GM18520 (cell line): ENCODE measurements at regions not wholly inside any gene's neighbourhood (a gene's known extent, or its start where the extent isn't known, plus 50 kb on each side); places are given as distances from the start of the nearest gene placed in this dataset.
"Not testable (repeated sequence)": the region's sequence is repeated elsewhere in the genome, so short reads cannot be mapped to it uniquely, and the experiment has no call there.

ENCODE experiments used
- ATAC-seq: cut with Tn5 transposase; IDR thresholded peaks from one replicate; pipeline ENCODE4 v1.9.1; 2021; ENCODE audit not compliant: unreplicated experiment

GRCh38 chr9:100794738-100795269, 216.9 kb downstream of the CAVIN4 start:
- no peak for ATAC-seq

DNA sequence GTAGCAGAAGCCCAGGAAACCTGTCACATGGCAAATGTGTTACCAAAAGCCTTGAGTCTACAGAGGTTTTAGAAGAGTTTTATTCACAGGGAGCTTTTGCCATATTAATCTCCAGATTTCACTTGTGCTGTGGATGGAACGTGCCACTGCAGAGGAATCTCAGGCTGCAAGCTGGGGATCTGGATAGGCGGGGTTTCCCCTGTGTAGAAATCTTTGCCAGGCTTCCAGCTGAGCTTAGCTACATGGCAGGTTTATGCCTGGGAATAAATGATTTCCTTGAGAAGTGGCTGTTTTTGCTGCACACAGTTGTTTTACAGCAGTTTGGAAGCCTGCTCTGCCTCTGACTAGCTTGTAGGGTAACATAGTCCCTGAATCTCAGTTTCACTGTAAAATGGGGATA, 224.6 kb upstream of the PLPPR1 start:
- ATAC-seq: no peak

- no peak for ATAC-seq
These were observed 216.9 kb upstream of the PLPPR1 start for GRCh38 chr9:100811643-100812042.

- no peak for ATAC-seq
These were observed 214.7 kb upstream of the PLPPR1 start for GRCh38 chr9:100813871-100814270.

DNA sequence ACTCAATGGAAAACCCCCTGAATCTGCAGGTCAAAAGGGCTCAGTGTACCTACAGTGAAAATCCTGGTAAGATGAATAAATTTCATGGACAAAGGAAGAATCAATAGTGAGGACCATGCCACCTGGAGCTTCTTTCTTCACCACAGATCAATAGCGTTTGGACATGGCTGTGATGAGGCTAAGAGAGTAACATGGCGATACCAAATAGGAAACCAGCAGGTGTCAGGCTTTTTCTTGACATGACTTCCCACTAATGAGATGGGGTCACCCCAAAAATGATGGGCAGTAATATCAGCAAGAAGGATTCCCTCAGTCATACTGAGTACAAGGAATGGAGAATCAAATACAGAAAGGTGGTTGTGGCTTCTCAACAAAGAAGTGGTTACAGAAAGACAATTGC, 208.5 kb upstream of the PLPPR1 start:
- ATAC-seq: no peak

GRCh38 chr9:100833035-100833434, 195.5 kb upstream of the PLPPR1 start:
- not testable (repeated sequence) for ATAC-seq

- ATAC-seq: no peak
These were observed 189.7 kb upstream of the PLPPR1 start for GRCh38 chr9:100838857-100839256.

GRCh38 chr9:100848726-100849125, 179.8 kb upstream of the PLPPR1 start:
- ATAC-seq: no peak

DNA sequence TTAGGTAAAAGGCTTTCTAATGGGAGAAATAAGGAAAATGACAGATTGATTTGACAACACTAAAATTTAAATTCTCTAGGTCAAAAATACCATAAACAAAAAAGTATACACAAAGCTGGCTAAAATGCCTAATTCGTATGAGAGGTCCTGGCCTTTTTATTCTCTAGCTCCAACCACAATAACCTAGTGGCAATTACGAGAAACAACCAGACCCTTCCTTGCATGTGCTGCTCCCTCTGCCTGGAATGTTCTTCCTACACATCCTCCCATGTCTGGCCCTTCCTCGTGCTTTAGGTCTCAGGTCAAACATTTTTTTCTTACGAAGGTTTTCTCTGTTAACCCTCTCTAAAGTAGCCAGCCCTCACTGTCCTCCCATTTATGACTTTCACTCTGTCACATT, 176.4 kb upstream of the PLPPR1 start:
- no peak for ATAC-seq

- no peak for ATAC-seq
These were observed 172.3 kb upstream of the PLPPR1 start for GRCh38 chr9:100856238-100856637.

DNA sequence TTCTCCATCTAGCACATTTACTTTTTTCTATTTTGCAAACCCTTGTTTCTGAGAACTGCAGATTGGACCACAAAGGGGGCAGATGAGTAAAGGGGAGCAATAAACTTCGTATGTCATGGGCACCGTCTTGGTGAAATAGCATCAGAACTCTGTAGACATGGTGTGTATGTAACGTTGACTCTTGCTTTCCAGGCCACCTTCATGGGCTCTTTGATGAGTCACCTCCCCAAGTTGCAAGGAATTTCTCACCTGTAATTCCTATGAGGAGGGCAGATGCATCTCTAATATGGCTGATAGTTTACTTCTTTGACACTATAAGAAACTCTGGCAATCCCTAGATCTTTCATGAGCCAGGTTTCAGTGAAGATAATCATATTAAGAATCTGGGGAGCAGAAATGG, 163.4 kb upstream of the PLPPR1 start:
- no peak for ATAC-seq

GRCh38 chr9:100865648-100866047, 162.9 kb upstream of the PLPPR1 start:
- ATAC-seq: no peak

DNA sequence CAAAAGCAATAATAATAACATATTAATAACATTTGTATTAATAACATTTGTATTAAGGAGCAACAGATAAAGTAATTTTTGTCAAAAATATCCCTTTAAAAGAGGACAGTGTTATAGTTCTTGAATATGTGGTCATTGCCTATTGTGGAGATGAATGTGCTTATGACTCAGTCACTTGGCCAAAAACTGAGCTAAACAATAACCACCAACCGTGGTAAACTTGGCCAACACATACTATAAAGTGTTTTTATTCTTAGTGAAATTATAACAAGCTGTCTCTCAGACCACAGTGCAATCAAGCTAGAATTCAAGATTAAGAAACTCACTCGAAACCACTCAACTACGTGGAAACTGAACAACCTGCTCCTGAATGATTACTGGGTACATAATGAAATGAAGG, 159.2 kb upstream of the PLPPR1 start:
- no peak for ATAC-seq

DNA sequence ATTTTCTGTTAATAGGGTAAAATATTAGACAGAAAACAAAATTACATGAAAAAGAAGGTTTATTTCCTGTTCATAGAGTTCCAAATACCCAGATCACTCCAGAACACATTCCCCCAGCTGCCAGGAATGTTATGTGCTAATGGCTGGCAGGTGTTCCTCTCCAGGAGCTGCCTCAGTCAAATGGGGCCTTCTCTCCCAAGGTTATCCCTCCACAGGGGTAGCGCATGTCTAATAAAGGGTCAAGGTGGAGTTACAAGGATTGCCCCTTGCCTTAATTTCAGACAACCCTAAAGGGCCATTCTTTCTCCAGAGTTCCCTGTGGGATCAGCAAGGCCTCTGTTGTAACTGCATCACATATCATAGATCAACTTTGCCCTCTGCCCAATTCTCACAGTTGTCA, 148.6 kb upstream of the PLPPR1 start:
- ATAC-seq: no peak

GRCh38 chr9:100880284-100880683, 148.2 kb upstream of the PLPPR1 start:
- ATAC-seq: no peak

DNA sequence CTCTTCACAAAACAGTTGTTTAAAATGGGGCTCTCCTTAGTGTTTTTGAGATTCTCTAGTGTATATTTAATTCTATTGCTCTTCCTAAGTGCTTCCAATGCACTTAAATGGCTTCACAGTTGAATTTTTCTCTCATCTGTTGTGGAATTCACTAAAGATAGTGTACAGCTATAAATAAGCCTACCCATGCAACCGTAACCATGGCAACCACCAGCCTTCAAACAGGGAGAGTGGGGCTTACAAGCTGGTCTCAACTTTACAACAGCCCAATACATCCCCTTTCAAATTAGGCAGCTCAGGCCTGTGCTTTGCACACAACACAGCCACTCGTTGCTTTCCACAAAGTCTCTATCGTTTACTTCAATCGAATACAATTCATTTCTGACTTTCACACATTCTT, 144.0 kb upstream of the PLPPR1 start:
- ATAC-seq: no peak

DNA sequence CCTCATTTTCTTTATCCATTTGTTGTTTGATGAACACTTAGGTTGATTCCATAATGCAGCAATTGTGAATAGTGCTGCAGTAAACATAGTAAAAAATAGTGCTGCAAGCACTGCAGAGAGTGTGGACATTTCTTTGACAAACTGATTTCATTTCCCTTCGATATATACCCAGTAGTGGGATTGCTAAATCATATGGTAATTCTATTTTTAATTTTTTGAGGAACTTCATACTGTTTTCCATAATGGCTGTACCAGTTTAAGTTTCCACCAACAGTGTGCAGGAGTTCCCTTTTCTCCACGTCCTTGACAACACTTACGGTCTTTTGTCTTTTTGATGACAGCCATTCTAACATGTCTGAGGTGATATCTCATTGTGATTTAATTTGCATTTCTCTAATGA, 138.2 kb upstream of the PLPPR1 start:
- no peak for ATAC-seq

DNA sequence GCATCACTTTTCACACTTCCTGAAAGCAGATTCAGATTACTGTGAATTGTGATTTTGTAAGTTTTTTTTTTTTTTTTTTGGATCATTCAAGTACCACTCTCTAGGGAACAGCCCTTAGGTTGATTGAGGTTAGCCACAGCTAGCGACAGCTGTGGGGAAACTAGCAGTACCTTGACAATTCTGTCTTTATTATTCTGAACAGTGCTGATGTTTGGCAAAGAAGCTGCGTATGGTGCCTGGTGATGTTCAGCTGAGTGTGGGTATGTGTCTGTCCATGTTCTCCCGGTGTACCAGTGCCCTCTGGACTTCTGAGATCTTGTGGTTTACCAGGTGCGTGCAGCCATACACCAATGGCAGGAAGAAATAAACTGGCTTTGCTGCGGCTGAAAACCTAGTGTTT, 117.3 kb upstream of the PLPPR1 start:
- ATAC-seq: no peak

- no peak for ATAC-seq
These were observed 115.3 kb upstream of the PLPPR1 start for GRCh38 chr9:100913257-100913656.

- ATAC-seq: no peak
These were observed 114.3 kb upstream of the PLPPR1 start for GRCh38 chr9:100914266-100914665.

DNA sequence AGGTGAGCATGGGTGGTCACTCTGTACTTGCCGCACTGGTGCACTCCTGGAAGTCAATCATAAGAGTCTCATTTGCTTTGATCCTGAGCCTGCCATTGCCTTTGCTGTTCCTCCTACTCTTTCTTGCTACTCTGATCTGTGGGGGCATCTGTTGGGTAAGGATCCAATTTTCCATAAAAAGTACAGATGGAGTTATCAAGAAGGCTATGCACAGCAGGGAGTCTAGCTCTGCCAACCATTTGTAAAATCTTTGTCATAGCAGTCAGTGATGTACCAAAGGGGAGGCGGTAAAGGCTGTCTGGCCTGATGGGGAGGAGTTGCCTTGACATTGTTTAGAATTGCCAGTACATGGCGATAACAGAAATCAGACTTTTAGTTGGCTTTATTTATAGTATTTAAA, 109.0 kb upstream of the PLPPR1 start:
- no peak for ATAC-seq

DNA sequence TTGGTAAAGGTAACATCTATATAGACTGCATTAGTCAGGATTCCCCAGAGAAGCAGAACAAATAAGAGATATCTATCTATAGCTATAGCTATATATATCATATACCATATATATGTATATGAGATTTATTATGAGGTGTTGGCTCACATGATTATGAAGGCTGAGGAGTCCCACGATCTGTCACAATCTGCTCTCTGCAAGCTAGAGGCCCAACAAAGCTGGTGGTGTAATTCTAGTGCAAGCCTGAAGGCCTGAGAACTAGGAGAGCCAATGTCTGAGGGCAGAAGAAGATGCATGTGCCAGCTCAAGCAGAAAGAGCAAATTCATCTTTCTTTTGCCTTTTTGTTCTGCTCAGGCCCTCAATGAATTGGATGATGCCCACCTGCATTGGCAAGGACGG, 102.2 kb upstream of the PLPPR1 start:
- ATAC-seq: no peak

GRCh38 chr9:100927763-100928162, 100.8 kb upstream of the PLPPR1 start:
- no peak for ATAC-seq

GRCh38 chr9:100933656-100934055, 94.9 kb upstream of the PLPPR1 start:
- ATAC-seq: no peak
